ENCODE measurements at regions not wholly inside any gene's neighbourhood (a gene's known extent, or its start where the extent isn't known, plus 50 kb on each side); places are given as distances from the start of the nearest gene placed in this dataset.

GRCh38 chr3:72200332-72200731 is 415.4 kb upstream of the PROK2 start:
- intact Hi-C loops (cut with DNase I; ENCODE audit: low total_unique reads) = no loop called here
- Histone ChIP-seq H3K27ac (no peak overlapping the region), H3K9me3 (peaks cover 0 to 7% (median 6%) of the 10 kb centered on the region in 3 donors), H3K36me3 (no peaks in the 10 kb centered on the region), H3K4me1 (no peaks in the 10 kb centered on the region), H3K4me3 (no peak overlapping the region), H3K27me3 (no peaks in the 10 kb centered on the region)
- TF ChIP-seq CTCF (IDR thresholded peaks at IDR 0.05) = no peak
- no peak for DNase-seq

- intact Hi-C loops (cut with DNase I; ENCODE audit: low total_unique reads) = no loop called here
- Histone ChIP-seq H3K4me1 (no peaks in the 10 kb centered on the region), H3K27me3 (no peaks in the 10 kb centered on the region), H3K4me3 (no peak overlapping the region), H3K27ac (no peak overlapping the region), H3K36me3 (no peaks in the 10 kb centered on the region), H3K9me3 (peaks cover 0 to 7% (median 6%) of the 10 kb centered on the region in 3 donors)
- TF ChIP-seq CTCF (IDR thresholded peaks at IDR 0.05) = no peak
- no peak for DNase-seq
Observed at GRCh38 chr3:72199530-72199929, 414.6 kb upstream of the PROK2 start.

- peaks cover 0 to 16% (median 6%) of the 10 kb centered on the region in 3 donors for H3K9me3 ChIP-seq
- intact Hi-C loops (cut with DNase I; ENCODE audit: low total_unique reads) = no loop called here
- no peaks in the 10 kb centered on the region for H3K4me1 ChIP-seq
- DNase-seq = no peak
- no peak overlapping the region for H3K27ac ChIP-seq
- H3K36me3 ChIP-seq = no peaks in the 10 kb centered on the region
- TF ChIP-seq CTCF (IDR thresholded peaks at IDR 0.05) = no peak
- H3K4me3 ChIP-seq = no peak overlapping the region
- H3K27me3 ChIP-seq = no peaks in the 10 kb centered on the region
Observed at GRCh38 chr3:72196377-72196929, 411.5 kb upstream of the PROK2 start.

GRCh38 chr3:72195895-72196294 is 410.9 kb upstream of the PROK2 start:
- Histone ChIP-seq H3K9me3 (peaks cover 0 to 15% (median 5%) of the 10 kb centered on the region in 3 donors), H3K27me3 (no peaks in the 10 kb centered on the region), H3K4me3 (no peak overlapping the region), H3K27ac (no peak overlapping the region), H3K4me1 (no peaks in the 10 kb centered on the region), H3K36me3 (no peaks in the 10 kb centered on the region)
- DNase-seq = no peak
- TF ChIP-seq CTCF (IDR thresholded peaks at IDR 0.05) = no peak
- intact Hi-C loops (cut with DNase I; ENCODE audit: low total_unique reads) = no loop called here

GRCh38 chr3:72194458-72194857 is 409.5 kb upstream of the PROK2 start:
- no peaks in the 10 kb centered on the region for H3K4me1 ChIP-seq
- no peaks in the 10 kb centered on the region for H3K36me3 ChIP-seq
- TF ChIP-seq CTCF (IDR thresholded peaks at IDR 0.05) = no peak
- intact Hi-C loops (cut with DNase I; ENCODE audit: low total_unique reads) = no loop called here
- no peak overlapping the region for H3K27ac ChIP-seq
- DNase-seq = no peak
- H3K27me3 ChIP-seq = no peaks in the 10 kb centered on the region
- peaks cover 0 to 9% (median 0%) of the 10 kb centered on the region in 3 donors for H3K9me3 ChIP-seq
- H3K4me3 ChIP-seq = no peak overlapping the region

Measured in tibial artery (tissue), 4 donors.